Naive thymus-derived CD4-positive, alpha-beta T cell (primary cell): ENCODE measurements at regions not wholly inside any gene's neighbourhood (a gene's known extent, or its start where the extent isn't known, plus 50 kb on each side); places are given as distances from the start of the nearest gene placed in this dataset.

Source experiments
- ATAC-seq: fragments of 150-1000 bp; cut with Tn5 transposase; 2 replicates; pipeline ENCODE4 v1.10.0; 2021; ENCODE audit warnings: mild to moderate bottlenecking, moderate library complexity
- CTCF ChIA-PET: fragments of 350-600 bp; sonication (Branson Sonifier 250); formaldehyde crosslinking; loops from one replicate; lab custom pipeline; 2021; ENCODE audit warnings: antibody characterized with exemption; lab: Charles Lee
- POLR2A ChIA-PET: fragments of 350-600 bp; sonication (Branson Sonifier 250); formaldehyde crosslinking; loops from one replicate; lab custom pipeline; 2021; ENCODE audit warnings: antibody characterized with exemption, inconsistent platforms; lab: Charles Lee
- DNase-seq, 9 donors: peaks; one replicate each; pipeline versions ENCODE4 v3.0.0 to v3.0.0-alpha.2; 2020 to 2022; ENCODE audit warnings: mixed read lengths in 1 of 9
- H3K27ac ChIP-seq: one replicate; pipeline ENCODE4 v1.7.0; 2013; ENCODE audit warnings: mild to moderate bottlenecking, low read depth, low read length, moderate library complexity
- H3K27me3 ChIP-seq, 2 donors: one replicate each; pipeline ENCODE4 v1.7.0; 2013; ENCODE audit warnings: low read length in 2 of 2, mild to moderate bottlenecking in 2 of 2, moderate library complexity in 2 of 2; ENCODE audit not compliant: control insufficient read depth in 2 of 2, insufficient read depth in 2 of 2
- H3K36me3 ChIP-seq, 3 experiments: 1 replicate in 2 of 3; 2 replicates in 1 of 3; pipeline ENCODE4 v1.7.0; 2013; ENCODE audit warnings: low read length in 3 of 3, mild to moderate bottlenecking in 3 of 3, moderate library complexity in 1 of 3; ENCODE audit not compliant: insufficient read depth in 3 of 3, control insufficient read depth in 2 of 3
- H3K4me1 ChIP-seq, 2 donors: one replicate each; pipeline ENCODE4 v1.7.0; 2013; ENCODE audit warnings: low read length in 2 of 2, mild to moderate bottlenecking in 2 of 2, moderate library complexity in 1 of 2; ENCODE audit not compliant: control insufficient read depth in 2 of 2, insufficient read depth in 2 of 2
- H3K4me3 ChIP-seq: 2 replicates; pipeline ENCODE4 v1.7.0; 2013; ENCODE audit warnings: mild to moderate bottlenecking, low read length
- H3K9me3 ChIP-seq, 3 experiments: 1 replicate in 2 of 3; 2 replicates in 1 of 3; pipeline ENCODE4 v1.7.0; 2013; ENCODE audit warnings: low read length in 3 of 3; ENCODE audit not compliant: control insufficient read depth in 2 of 3
- H3K27ac Mint-ChIP-seq, 9 donors: one replicate each; pipeline ENCODE4 v1.8.0; 2020 to 2022; ENCODE audit warnings: mixed read lengths in 9 of 9, mild to moderate bottlenecking in 8 of 9, moderate library complexity in 5 of 9, inconsistent platforms in 2 of 9
- H3K27me3 Mint-ChIP-seq, 5 donors: one replicate each; pipeline ENCODE4 v1.8.0; 2021 to 2022; ENCODE audit warnings: mixed read lengths in 5 of 5, mild to moderate bottlenecking in 1 of 5
- H3K36me3 Mint-ChIP-seq, 5 donors: one replicate each; pipeline ENCODE4 v1.8.0; 2020 to 2022; ENCODE audit warnings: mixed read lengths in 5 of 5, mild to moderate bottlenecking in 3 of 5, inconsistent platforms in 1 of 5
- H3K4me1 Mint-ChIP-seq, 7 donors: one replicate each; pipeline ENCODE4 v1.8.0; 2020 to 2022; ENCODE audit warnings: mixed read lengths in 7 of 7, mild to moderate bottlenecking in 3 of 7, inconsistent platforms in 1 of 7
- H3K4me3 Mint-ChIP-seq, 10 donors: one replicate each; pipeline ENCODE4 v1.8.0; 2020 to 2022; ENCODE audit warnings: mild to moderate bottlenecking in 10 of 10, mixed read lengths in 10 of 10, moderate library complexity in 6 of 10, inconsistent platforms in 2 of 10
- H3K9me3 Mint-ChIP-seq, 11 donors: one replicate each; pipeline ENCODE4 v1.8.0; 2020 to 2022; ENCODE audit warnings: mixed read lengths in 11 of 11, mild to moderate bottlenecking in 4 of 11, inconsistent platforms in 1 of 11, moderate library complexity in 1 of 11
- intact Hi-C, 2 donors: fragments of 100-400 bp; cut with micrococcal nuclease; formaldehyde crosslinking; loops; one replicate each; pipeline ENCODE4 v1.15.1; 2023

DNA sequence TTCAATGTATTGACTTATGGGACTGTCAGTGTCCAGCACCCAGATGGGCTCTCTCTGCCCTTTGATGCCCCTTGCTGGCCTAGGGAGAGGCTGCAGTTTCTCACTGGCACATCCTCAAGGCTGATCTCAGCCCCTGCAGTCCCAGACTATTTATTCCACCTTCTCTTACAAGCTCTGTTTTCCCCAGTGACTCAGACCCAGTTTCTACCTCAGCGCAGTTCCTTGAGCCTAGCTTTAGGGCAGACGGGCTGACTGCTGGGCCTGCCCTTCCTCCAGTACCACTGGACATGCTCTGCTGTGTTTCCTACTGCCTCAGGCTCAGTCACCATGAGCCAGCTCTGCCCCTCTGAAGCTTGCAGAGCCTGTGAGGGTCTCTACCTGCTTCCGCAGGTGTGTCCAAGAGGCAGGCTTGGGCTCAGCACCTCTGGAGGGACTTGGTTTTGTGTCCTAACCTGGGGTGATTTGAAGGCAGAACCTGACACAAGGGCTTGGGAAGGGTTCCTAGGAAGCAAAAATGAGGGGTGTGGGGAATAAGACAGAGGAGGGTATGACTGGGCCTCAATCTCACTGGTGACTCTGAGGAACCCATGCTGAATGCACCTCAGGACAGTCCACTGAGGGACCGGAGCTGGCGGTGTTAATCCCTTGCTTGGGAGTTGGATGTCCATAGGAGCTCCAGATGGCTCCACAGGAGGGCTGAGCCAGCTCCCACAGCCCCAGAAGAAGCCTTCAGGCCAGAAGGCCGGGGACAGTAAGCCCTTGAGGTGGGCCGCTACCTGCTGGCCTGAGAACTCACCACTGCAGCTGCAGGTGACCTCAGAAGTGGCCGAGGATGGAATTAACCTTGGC is 689.9 kb downstream of the MATN1 start:
- ChIA-PET CTCF (no interaction called here), POLR2A (no interaction called here)
- Mint-ChIP-seq H3K27me3 (peaks cover 3 to 17% (median 14%) of the 10 kb centered on the region in 5 donors), H3K27ac (no peak overlapping the region), H3K9me3 (peaks cover 0 to 12% (median 5%) of the 10 kb centered on the region in 11 donors), H3K4me1 (peaks cover 0 to 1% (median 0%) of the 10 kb centered on the region in 7 donors), H3K4me3 (no peak overlapping the region), H3K36me3 (no peaks in the 10 kb centered on the region)
- Histone ChIP-seq H3K4me1 (no peaks in the 10 kb centered on the region), H3K9me3 (peaks cover 0 to 6% (median 0%) of the 10 kb centered on the region in 3 experiments), H3K27me3 (no peaks in the 10 kb centered on the region), H3K36me3 (no peaks in the 10 kb centered on the region), H3K4me3 (no peak overlapping the region), H3K27ac (no peak overlapping the region)
- peak in 1 of 9 donors; percentile 13 for DNase-seq
- ATAC-seq, result no peak
- intact Hi-C loops, result no loop called here

DNA sequence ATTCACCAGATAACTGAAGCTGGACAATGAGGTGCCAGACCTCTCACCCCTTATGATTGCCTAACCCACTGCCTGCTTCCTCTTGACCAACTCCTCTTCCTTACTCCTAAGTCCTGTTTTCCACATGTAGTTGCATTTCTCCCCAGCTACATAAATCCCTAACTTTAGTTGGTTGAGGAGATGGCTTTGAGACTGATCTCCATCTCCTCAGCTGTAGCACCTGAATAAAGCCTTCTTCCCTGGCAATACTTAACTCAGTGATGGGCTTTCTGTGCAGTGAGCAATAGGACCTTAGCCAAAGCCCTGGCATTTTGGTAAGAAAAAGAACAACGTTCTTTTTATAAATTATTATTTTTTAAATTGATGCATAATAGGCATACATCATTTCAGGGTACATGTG is 691.1 kb downstream of the MATN1 start:
- Mint-ChIP-seq H3K27ac (no peak overlapping the region), H3K4me3 (no peak overlapping the region), H3K4me1 (peaks cover 0 to 1% (median 0%) of the 10 kb centered on the region in 7 donors), H3K9me3 (peaks cover 0 to 12% (median 5%) of the 10 kb centered on the region in 11 donors), H3K27me3 (peaks cover 7 to 21% (median 15%) of the 10 kb centered on the region in 5 donors), H3K36me3 (no peaks in the 10 kb centered on the region)
- no peaks in the 10 kb centered on the region for H3K27me3 ChIP-seq
- ChIA-PET CTCF (no interaction called here), POLR2A (no interaction called here)
- H3K36me3 ChIP-seq, result no peaks in the 10 kb centered on the region
- DNase-seq (no peak), ATAC-seq (no peak)
- peaks cover 0 to 6% (median 0%) of the 10 kb centered on the region in 3 experiments for H3K9me3 ChIP-seq
- intact Hi-C loops, result no loop called here
- H3K4me1 ChIP-seq, result no peaks in the 10 kb centered on the region
- H3K4me3 ChIP-seq, result no peak overlapping the region
- H3K27ac ChIP-seq, result no peak overlapping the region

DNA sequence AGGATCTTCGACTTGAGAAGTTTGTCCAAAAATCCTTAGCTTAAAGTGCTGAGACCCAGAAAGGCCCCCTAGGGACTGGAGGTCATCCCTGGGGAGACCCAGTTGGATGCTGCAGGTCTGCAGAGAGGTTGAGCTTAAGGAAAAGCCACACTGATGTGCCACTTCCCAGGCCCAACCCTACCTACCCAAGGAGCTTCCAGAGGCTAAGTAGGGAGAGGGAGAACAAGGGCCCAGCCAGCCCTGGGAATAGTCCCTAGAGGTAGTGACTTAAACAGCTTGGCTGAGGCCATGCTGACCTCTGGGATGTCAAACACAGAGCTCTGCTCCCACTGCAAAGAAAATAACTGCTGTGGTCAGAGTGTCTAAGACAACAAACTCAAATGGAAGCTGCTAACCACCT is 693.7 kb downstream of the MATN1 start:
- Mint-ChIP-seq H3K4me1 (peaks cover 0 to 1% (median 0%) of the 10 kb centered on the region in 7 donors), H3K9me3 (peaks cover 0 to 12% (median 5%) of the 10 kb centered on the region in 11 donors), H3K27me3 (peaks cover 7 to 40% (median 22%) of the 10 kb centered on the region in 5 donors), H3K36me3 (no peaks in the 10 kb centered on the region), H3K4me3 (no peak overlapping the region), H3K27ac (no peak overlapping the region)
- Histone ChIP-seq H3K27ac (no peak overlapping the region), H3K27me3 (no peaks in the 10 kb centered on the region), H3K9me3 (peaks cover 0 to 6% (median 0%) of the 10 kb centered on the region in 3 experiments), H3K36me3 (no peaks in the 10 kb centered on the region), H3K4me1 (no peaks in the 10 kb centered on the region), H3K4me3 (no peak overlapping the region)
- ATAC-seq (no peak), DNase-seq (no peak)
- ChIA-PET POLR2A (no interaction called here), CTCF (no interaction called here)
- intact Hi-C loops, result no loop called here

DNA sequence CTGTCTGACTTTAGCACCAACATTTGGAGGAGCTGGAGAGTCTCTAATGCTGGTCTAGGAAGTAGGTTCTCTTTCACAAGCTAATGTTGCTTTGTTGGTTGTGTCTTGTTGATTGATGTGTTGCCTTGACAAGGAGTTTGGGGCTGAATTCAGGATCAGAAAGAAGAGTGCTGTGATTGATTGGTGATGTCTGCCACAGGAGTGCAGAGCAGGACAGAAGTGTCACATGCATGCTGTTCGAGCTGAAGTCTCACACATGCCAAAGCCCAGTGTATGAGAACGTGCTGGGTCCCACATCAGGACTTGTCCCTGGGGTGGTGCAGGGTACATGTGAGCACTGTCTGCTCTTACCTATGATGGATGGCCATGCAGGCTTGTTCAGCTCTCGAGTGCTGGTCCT is 694.4 kb downstream of the MATN1 start:
- H3K27me3 ChIP-seq, result no peaks in the 10 kb centered on the region
- no peak overlapping the region for H3K27ac ChIP-seq
- H3K9me3 ChIP-seq, result peaks cover 0 to 6% (median 0%) of the 10 kb centered on the region in 3 experiments
- no peak overlapping the region for H3K4me3 ChIP-seq
- H3K4me1 ChIP-seq, result no peaks in the 10 kb centered on the region
- ATAC-seq (no peak), DNase-seq (no peak)
- ChIA-PET CTCF (no interaction called here), POLR2A (no interaction called here)
- Mint-ChIP-seq H3K27me3 (peaks cover 7 to 46% (median 28%) of the 10 kb centered on the region in 5 donors), H3K36me3 (no peaks in the 10 kb centered on the region), H3K4me3 (no peak overlapping the region), H3K4me1 (no peaks in the 10 kb centered on the region), H3K9me3 (peaks cover 0 to 15% (median 5%) of the 10 kb centered on the region in 11 donors), H3K27ac (no peak overlapping the region)
- H3K36me3 ChIP-seq, result no peaks in the 10 kb centered on the region
- intact Hi-C loops, result no loop called here

DNA sequence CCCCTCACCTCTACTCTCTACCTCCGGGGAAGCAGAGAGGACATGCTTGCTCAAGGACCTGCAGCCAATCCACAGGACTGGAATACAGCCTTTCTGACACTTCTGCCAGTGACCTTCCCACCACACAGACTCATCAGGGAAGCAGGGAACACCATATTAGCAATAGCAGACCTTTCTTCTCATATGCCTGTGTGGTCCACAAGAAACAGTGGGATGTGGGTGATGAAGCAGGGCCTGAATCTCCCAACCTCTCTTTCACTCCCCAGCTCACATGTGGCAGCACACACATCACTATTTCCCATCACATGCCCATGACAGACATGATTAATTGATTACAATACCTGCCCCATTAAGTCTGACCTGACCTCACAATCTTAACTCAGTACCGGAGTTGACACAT is 695.1 kb downstream of the MATN1 start:
- no peak for ATAC-seq
- intact Hi-C loops, result no loop called here
- no peak overlapping the region for H3K27ac ChIP-seq
- no peaks in the 10 kb centered on the region for H3K27me3 ChIP-seq
- ChIA-PET POLR2A (no interaction called here), CTCF (no interaction called here)
- Mint-ChIP-seq H3K9me3 (peaks cover 0 to 20% (median 4%) of the 10 kb centered on the region in 11 donors), H3K27me3 (peaks cover 7 to 52% (median 34%) of the 10 kb centered on the region in 5 donors), H3K27ac (no peak overlapping the region), H3K4me3 (no peak overlapping the region), H3K36me3 (no peaks in the 10 kb centered on the region), H3K4me1 (no peaks in the 10 kb centered on the region)
- H3K4me3 ChIP-seq, result no peak overlapping the region
- DNase-seq, result no peak
- H3K36me3 ChIP-seq, result no peaks in the 10 kb centered on the region
- H3K9me3 ChIP-seq, result peaks cover 0 to 6% (median 0%) of the 10 kb centered on the region in 3 experiments
- H3K4me1 ChIP-seq, result no peaks in the 10 kb centered on the region

DNA sequence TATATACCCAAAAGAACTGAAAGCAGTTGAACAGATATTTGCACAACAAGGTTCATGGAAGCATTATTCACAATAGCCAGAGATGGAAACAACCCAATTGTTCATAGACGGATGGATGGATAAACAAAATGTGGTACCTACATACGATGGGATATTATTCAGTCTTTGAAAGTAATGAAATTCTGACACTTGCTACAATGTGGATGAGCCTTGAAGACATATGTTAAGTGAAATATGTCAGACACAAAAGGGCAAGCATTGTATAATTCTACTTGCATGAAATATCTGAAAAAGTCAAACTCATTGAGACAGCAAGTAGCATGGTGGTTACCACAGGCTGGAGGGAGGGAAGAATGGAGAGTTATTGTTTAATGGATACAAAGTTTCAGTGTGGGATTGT is 696.1 kb downstream of the MATN1 start:
- H3K9me3 ChIP-seq, result peaks cover 0 to 4% (median 0%) of the 10 kb centered on the region in 3 experiments
- Mint-ChIP-seq H3K27ac (no peak overlapping the region), H3K9me3 (peaks cover 0 to 21% (median 1%) of the 10 kb centered on the region in 11 donors), H3K27me3 (peaks cover 7 to 62% (median 44%) of the 10 kb centered on the region in 5 donors), H3K36me3 (no peaks in the 10 kb centered on the region), H3K4me3 (no peak overlapping the region), H3K4me1 (no peaks in the 10 kb centered on the region)
- no peak overlapping the region for H3K4me3 ChIP-seq
- H3K36me3 ChIP-seq, result no peaks in the 10 kb centered on the region
- no peaks in the 10 kb centered on the region for H3K27me3 ChIP-seq
- ATAC-seq, result no peak
- no peaks in the 10 kb centered on the region for H3K4me1 ChIP-seq
- ChIA-PET CTCF (no interaction called here), POLR2A (no interaction called here)
- H3K27ac ChIP-seq, result no peak overlapping the region
- intact Hi-C loops, result no loop called here
- DNase-seq, result no peak
